ENCODE measurements at regions not wholly inside any gene's neighbourhood (a gene's known extent, or its start where the extent isn't known, plus 50 kb on each side); places are given as distances from the start of the nearest gene placed in this dataset.

DNA sequence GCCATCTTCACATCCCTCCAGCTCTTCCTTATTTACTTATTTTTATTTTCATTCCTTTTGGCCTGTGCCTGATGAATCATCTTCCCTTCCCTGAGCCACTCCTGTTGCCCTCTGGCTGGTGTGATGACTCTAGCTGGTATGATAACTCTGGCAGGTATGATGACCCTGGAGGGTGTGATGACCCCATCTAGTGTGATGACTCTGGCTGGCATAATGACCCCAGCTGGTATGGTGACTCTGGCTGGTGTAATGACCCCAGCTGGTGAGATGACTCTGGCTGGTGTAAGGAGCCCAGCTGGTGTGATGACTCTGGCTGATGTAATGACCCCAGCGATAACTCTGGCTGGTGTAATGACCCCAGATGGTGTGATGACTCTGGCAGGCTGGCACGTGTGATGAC lies 426.8 kb downstream of the QKI start:
- no peak for DNase-seq

DNA sequence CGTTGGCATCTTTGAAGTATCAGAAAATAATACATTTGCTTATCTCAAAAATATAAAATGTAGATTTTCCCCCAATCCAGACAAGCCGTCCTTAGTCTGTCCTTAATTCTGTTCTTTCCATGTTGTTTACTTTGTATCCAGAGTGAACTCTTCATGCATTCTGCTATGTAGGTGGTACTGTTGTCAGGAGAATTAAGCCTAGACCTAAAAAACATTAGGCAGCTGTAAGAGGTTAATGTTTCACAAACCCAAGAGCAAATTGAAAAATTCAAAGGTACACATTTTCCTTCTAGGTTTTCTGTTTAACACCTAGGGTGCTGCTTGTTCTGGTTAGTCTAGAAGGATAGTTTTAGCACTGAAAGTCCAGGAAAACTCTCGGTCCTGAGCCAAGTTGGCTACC lies 426.4 kb downstream of the QKI start:
- no peak for DNase-seq

DNA sequence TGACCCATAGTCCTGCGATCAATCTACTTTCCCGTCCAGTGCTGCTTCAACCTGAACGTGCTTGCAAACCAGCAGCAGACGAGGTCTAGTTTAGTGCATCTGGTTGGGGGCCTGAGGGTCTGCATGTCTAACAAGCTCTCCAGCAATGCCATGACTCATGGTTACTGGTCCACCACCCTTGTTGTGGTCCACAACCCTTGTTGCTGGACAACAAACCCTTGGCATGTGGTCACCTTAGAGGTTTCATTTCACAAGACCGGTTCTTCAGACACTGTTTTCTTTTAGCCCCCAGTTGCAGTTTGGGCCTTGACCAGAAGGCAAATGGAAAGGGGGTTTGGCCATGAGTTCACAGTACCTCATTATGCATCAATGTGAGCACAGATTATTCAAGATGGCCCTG lies 424.8 kb downstream of the QKI start:
- DNase-seq: no peak

DNA sequence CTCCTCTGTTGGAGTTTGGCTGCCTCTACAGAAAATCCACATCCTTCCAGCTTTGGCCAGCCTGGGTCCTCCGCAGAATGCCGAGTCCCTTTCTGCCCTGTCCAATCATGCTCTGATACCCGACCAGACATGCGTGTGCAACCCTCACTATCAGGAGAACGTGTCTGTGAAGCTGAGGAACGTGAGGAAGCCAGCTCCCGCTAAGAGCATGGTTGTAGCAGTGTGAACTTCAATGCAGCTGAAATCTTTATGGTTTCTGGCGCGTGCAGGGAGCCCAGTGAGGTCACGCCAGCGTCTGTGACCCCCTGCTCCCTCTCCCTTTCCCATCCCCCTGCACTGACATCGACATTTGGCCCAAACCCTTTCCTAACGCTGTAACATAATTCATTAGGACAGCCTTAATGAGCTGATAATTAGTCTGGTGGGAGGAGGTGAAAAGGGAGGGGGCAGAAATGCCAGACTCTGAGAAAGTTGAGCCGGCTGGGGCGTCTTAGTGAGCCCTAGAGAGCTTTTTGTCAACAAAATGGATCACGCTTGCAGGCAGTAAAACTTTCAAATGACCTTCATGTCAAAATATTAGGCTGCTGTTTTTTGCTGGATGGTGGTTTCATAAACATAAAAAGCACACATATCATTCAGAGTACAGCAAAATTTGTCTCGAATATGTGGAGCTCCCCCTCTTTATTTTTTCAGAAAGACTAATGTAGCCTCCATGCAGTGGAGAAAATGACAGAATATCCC lies 423.3 kb downstream of the QKI start:
- no peak for DNase-seq

DNA sequence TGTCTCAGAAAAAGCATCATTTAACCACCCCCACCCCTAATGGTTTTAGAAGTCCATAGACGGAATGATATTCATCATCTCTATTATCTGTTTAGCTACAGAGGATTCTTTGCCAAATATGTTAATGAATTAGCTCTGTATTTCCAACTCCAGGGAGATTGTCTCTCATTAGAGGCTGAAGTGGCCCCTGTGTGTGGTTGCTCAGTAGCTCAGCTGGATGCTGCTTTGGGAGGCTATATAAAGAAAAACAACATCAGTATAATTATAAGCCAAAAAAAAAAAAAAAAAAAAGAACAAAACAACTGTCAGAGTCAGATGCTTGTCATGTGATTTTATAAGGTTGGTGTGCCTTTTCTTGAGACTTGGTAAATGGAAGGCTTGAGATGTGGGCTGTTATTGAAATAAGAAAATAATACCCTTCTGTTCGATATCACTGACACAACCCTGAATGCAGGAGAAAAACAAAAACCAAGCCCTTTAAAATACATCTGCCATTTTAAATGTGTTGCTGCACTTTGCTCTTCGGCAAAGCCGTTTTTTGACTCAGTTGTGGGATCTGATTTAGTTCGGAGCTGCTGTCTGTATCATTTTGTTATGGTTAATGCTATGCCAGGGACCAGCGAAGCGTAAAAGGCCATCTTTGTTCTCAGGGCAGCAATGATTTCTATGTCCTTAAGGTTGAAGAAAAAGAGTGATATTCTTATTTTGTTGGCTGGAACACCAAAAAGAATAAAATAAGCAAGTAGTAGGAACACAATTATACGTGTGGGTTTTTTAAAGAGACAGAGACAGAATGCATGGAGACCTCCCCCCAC lies 422.6 kb downstream of the QKI start:
- DNase-seq: no peak

DNA sequence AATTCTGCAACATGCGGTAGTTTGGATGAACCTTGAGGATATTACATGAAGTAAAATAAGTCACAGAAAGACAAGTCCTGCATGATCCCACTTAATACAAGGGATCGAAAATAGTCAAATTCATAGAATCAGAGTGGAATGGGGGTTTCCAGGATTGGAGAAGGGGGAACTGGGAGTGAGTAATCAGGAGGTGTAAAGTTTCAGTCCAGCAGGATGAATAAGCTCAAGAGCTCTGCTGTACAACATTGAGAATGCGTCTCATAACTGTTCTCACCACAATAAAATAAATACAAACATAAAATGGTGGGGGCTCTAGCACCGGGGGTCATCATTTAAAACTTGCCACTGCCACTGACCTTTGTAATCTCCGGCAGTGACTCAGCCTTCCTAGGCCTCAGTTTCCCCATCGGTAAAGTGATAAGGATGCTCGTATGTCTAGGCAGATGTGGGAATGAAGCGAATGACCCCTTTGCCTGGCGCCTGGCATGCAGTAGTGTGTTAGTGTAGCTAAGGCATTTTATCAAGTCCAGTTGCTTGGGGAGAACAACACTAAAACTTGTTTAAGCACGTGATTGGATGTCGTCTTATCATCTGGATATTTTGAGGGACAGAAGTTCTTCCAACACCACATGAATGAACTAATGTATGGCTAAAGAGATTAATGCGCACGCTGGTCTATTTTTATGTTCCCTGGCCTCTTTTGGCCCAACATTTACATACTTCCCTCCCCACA lies 421.1 kb downstream of the QKI start:
- no peak for DNase-seq

DNA sequence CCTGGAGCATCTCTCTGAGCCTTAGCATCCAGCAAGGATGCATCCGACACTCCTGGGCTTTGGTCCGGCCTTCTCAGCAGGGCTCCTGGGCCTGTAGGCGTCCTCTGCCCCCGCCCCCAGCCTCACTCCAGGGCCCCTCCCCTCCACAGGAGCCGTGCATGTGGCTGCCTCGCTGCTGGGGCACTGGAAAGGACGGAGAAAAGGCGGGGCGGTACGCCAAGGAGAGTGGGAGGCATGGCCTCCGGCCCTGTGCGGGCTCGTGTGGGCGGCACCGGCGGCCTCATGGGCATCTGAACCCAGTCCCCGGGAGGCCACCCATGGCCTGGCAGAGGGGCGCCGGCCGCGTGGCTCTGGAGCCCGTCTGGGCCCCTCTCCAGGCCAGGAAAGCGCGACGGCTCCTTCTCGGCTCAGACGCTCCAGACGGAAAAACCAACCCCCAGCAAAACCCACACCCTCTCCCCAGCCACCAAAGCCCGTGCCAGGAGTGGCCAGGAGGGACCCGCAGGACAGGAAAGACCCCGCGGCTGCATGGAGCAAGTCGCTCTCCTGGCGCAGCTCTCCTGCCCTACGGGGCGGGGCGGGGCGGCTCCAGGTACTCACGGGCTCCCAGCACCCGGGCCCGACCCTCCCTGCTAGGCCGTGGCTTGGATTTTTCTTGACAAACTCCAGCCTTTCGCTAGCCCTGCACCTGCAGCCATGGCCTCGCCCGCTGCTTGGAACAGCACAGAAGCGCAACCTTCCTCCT lies 419.9 kb downstream of the QKI start:
- no peak for DNase-seq

DNA sequence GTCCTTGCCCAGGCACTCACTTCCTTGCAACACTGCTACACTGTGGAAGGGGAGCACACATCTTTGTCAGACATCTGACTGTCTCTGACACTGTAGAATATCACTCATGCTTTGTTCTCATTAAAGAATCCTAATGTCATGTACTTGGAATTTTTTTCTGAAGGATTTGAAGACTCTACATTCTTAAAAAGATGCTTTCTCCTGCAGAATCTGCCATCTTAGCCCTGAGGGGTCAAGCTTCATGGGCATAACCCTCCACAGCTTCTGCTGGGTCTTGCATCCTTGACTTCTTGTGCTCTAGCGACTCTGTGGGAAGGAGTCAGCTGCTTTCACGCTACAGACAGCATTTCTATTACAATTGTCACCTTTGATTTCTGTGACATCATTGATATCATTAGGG lies 417.2 kb downstream of the QKI start:
- DNase-seq: no peak

DNA sequence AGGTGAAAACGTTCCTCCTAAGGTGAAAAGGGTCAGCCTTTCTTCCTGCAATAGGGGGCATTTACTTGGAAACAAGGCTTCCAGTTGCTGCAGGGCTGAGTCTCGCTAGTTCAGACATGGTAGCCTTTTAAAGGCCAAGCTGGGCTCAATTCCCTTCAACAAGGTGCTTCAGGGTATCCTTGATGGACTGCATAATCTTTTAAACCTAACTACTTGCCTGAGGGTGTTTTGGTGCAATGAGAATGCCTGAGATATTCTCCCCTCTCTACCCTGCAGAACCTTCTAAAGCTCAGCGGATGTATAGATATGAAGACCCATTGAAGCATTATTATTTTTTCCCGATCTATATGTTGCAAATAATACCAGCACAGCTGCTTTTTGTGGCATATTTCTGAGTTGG lies 416.1 kb downstream of the QKI start:
- no peak for DNase-seq

DNA sequence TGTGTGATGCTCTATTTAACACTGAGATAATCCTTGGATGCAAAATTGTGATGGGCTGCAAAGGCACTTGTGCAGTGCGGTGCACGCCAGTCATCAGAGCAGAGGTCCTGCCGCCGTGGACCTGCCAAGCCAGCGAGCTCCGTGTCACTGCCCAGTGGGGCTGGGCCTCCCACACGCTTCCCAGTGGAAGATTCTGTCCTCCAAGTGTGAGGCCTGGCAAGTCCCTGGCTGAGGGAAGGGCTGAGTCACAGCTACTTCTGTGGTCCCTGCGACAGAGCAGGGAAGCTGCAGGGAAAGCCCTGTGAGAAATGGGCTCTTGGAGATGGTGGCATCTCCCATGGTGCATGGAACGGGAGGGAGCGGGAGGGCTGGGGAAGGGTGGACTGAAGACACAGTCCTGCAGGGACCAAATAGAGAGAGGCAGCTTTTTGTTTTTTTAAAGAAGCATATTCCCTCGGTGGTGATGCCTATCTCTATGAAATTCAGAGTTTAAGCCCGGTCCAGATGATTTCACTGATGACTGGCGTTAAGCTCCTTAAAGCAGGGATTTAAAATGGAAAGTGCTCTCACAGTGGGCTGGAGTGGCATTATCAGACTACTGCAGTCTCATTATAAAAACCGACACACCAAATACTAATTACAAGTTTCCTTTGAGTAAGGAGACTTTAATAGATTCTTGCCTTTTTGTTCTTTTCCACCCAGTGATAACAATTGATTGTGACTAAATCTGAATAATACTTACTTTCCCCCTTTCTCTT lies 413.7 kb downstream of the QKI start:
- no peak for DNase-seq

DNA sequence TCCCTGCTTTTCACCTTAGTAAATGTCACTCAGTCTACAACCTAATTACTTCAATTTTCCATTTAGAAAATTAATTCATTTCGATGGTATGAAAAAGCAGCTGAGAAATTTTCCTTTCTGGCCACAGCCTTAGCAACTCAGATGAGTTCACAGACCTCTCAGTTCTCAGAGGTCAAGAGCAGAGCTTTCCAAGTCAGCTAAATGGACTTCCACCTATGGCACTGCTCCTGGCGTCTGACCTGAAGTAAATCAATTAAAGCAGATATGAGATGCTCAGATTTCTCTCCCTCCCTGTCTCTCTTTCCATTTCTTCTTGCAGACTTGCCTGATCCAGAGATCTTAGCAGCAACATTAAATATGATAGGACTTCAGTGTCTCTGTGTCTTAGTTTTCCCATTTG lies 412.6 kb downstream of the QKI start:
- no peak for DNase-seq

DNA sequence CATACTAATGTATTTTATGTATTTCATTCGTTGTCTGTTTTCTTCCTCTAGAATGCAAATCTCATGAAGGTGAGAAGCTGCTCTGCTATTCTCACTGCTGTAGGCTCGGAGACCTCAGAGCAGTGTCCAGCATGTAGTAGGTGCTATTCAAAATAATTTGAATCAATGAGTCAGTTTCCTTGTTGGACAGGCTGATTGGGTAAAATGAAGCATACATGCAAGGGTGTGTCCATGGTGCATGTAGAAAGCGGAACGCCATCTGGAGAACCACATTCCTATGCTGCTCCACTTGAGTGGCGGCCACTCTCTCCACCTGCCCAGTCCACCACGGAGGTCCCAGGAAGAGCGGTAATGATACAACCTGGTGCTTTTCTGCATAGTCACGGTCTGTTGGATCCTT lies 412.1 kb downstream of the QKI start:
- no peak for DNase-seq

DNA sequence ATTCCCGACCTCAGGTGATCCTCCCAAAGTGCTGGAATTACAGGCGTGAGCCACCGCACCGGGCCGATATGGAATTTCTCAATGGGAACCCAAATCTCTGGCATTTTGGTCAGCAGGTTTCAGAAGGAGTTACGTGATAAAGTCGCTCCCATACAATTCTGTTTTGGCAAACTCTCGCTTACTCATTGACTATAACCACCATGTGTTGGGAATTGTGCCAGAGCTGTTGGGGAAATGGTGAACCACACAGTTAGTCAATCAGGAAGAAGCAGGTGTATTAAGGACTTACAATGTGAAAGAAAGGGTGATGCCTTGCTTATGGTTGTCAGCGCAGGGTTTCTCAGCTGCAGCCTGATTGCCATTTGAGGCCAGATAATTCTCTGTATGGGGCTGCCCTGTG lies 410.5 kb downstream of the QKI start:
- no peak for DNase-seq

DNA sequence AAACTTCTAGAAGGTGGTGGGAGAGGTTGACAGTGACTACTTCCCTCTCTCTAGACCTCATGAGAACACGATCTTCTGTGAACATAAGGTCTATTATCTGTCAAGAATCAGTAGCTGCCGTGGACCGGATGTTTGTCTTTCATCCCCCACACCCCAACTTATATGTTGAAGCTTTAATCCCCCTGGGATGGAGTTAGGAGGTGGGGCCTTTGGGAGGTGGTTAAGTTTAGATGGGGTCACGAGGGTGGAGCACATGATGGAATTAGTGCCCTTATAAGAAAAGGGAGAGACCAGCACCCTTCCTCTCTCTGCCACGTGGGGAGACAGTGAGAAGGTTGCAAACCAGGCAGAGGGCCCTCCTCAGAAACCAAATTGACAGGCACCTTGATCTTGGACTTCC lies 409.1 kb downstream of the QKI start:
- no peak for DNase-seq

DNA sequence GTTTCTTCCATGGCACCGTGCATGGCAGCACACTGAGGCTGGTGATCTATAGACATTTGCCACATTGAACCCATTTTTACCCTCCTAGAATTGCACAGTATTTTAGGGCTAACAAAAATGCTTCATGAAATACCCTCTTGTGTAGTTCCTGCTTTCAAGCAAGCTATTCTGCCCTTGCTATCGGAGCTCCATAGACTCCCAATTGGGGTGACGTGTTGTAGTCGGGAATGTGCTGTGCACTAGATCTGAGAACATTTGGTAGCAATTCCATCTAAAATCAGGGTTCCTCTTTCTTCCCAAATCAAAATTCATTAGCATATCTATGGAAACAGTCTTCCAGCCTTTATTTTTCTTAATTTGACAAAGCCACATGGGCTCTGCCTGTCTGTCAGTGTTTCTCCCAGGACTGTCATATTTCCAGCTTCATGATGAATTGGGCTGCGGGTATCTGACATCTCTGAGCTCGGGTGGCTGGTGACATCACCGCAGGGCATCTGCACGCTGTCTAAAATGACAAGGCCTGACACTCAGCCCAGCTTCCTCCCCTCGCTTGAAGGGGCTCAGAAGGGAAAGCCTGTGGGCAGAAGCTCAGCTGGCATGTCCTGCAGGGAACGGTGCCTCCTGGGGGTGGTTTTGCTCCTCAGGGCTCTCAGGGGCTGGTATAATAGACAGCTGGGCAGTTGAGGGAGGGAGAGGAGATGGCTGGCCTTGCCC lies 406.4 kb downstream of the QKI start:
- no peak for DNase-seq

DNA sequence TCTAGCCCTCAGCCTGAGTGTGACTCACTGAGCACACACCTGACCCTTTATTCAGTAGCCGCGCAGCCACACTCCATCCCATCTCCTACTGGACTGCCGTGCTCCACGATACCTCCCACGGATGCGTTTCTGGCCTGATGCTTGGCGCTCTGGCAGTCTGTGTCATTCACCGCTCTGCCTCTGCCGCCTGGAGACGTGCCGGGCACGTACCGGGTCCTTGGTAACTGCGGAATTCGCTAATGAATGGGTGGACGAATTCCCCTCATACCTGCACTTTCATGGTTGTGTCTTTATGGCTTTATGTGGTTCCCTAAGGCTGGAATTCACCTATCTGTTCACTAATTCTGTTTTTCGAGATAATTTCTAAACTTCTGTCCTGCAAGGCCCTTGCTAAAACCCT lies 405.7 kb downstream of the QKI start:
- DNase-seq: no peak

DNA sequence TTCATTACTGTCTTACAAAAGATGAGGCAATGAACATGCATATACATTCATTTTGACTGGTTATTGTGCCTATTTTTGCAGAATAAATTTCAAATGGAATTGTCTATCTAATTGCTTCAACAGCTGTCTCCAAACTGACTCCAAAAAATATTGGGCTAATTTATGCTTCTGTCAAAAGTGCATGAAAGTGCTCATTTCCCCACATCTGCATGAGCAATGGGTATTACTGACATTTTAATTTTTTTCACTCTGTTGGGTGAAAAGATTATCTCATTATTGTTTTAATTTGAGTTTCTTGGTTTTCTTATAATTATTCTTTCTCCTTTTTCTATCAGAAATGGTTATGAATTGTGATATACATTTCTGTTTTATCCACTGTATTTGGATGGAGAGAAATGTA lies 404.2 kb downstream of the QKI start:
- DNase-seq: no peak

DNA sequence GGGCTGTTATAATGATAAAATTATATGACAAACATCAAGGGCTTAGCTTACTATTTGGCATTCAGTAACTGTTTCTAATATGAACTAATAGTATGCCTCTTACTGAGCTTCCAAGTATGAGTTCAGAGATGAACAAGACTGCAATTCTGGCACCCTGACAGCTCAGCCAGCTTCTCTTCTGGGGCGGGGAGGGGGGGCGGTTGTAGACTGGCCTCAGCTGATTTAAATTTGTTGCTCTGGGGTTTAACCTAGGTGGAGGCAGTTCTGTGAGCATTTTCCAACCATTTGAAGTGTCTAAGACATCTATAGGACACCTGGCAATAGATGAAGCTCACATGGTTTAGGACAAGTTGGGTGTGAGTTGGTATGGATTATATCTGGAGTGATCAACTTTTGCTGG lies 401.9 kb downstream of the QKI start:
- DNase-seq: no peak

DNA sequence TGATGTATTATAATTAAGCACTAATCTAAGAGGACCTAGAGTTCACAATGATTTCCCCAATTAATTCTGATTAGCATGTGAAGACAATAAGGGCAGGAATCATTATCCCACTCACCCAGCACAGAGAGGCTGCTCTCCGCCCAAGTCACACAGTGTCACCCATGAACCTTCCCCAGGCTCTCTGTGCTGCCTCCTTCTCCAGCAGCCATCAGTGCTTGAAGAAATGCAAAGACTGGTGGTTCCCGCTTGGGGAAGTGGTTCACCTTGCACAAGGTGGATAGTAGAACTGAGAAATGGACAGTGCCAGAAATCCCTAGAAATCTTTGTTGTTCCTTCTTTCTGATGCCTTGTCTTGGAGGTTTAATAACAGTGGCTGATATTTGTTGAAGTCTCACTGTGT lies 401.3 kb downstream of the QKI start:
- DNase-seq: no peak

DNA sequence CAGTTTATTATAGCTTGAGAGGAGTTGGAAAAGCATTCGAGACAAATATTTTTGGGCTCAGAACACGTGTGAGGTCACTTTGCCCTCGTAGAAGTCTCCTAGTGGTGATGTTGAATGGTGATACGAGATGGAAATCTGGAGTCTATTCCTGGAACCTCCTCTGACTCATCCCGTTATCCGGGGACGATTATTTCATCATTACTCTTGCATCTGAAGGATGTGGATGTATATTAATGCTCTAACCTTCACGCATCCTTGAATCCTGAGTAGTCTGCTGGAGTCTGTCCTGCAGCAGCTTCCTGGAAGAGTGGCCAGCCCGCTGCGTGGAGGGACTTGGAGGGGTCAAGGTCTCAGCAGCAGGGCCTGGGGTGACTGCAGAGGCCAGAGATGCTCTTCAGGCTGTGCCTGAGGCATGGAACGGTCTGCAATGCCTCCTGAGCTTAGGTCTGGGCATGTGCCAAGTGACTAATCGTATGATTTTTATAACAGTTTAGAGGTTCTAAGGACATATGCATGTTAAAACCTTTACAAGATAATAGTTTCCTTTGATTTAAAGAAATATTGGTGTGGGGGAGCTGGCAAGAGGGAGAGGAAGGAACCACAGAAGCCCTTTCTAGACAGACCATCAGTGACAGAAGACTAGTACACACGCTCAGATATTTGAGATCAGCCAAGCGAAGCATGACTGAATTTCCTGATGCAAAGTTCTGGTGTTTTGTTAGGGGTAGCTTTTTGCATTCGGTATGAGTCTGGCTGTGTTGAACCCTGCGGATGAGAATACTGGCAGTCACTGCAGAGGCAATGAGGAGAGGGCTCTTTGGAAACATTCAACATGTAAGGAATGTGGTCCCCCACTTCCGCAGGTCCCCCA lies 400.2 kb downstream of the QKI start:
- DNase-seq: no peak

DNA sequence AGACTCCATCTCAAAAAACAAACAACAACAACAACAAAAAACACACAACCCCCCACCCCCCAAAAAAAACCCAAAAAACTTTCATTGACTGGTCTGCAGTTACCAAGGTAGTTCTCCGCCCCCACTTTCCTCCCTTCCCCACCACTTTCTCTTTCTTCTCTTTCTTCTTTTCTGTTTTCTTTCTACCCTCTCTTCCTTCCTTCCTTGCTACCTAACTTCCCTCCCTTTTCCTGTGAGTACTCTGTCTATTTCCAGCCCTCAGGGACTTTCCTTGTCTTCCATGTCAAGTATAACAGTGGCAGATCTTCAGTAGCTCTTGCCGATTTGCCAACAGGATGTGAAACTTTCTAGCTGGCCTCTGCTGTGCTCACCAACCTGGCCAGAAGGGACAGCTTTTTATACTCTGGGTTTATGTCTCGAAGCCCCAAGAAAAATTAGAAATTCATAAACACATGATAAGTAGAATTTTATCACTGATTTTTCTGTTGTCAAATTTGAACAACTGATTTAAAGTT lies 399.5 kb downstream of the QKI start:
- no peak for DNase-seq
